SK-N-MC (cell line): ENCODE measurements at regions not wholly inside any gene's neighbourhood (a gene's known extent, or its start where the extent isn't known, plus 50 kb on each side); places are given as distances from the start of the nearest gene placed in this dataset.

Experiments used
- EZH2 ChIP-seq: fragments of 200-600 bp; sonication (generic); IDR thresholded peaks from one replicate; pipeline ENCODE4 v1.6.1; 2017; ENCODE audit warnings: antibody characterized with exemption
- FOXP2 ChIP-seq: optimal IDR thresholded peaks from 2 replicates; pipeline ENCODE3; 2011; ENCODE audit warnings: mild to moderate bottlenecking, moderate library complexity; ENCODE audit not compliant: insufficient read depth; ENCODE audit errors: extremely low read length, control extremely low read depth
- POLR2AphosphoS5 ChIP-seq: IDR thresholded peaks from 2 replicates; pipeline ENCODE4 v1.6.1; 2012; ENCODE audit warnings: mild to moderate bottlenecking, low read depth, low read length, borderline replicate concordance

GRCh38 chr4:114251020-114251419 is 271.6 kb upstream of the ARSJ start:
- TF ChIP-seq POLR2AphosphoS5 (no peak), EZH2 (no peak), FOXP2 (no peak)
